ENCODE measurements at regions not wholly inside any gene's neighbourhood (a gene's known extent, or its start where the extent isn't known, plus 50 kb on each side); places are given as distances from the start of the nearest gene placed in this dataset.

- DNase-seq (ENCODE audit: low spot score): no peak
- TF ChIP-seq CTCF (IDR thresholded peaks at IDR 0.05; ENCODE audit: extremely low read depth, missing control alignments): no peak
Observed at GRCh38 chr15:60073466-60073840, 69.3 kb downstream of the FOXB1 start.

- DNase-seq (ENCODE audit: low spot score): no peak
- TF ChIP-seq CTCF (IDR thresholded peaks at IDR 0.05; ENCODE audit: extremely low read depth, missing control alignments): no peak
Observed at GRCh38 chr15:60074181-60074885, 70.2 kb downstream of the FOXB1 start.

GRCh38 chr15:60076045-60076444 is 71.9 kb downstream of the FOXB1 start:
- no peak for DNase-seq (ENCODE audit: low spot score)
- no peak for TF ChIP-seq CTCF (IDR thresholded peaks at IDR 0.05; ENCODE audit: extremely low read depth, missing control alignments)

GRCh38 chr15:60076582-60077276 is 72.6 kb downstream of the FOXB1 start:
- TF ChIP-seq CTCF (IDR thresholded peaks at IDR 0.05; ENCODE audit: extremely low read depth, missing control alignments): no peak

GRCh38 chr15:60077581-60078359 is 73.7 kb downstream of the FOXB1 start:
- DNase-seq (ENCODE audit: low spot score): no peak
- no peak for TF ChIP-seq CTCF (IDR thresholded peaks at IDR 0.05; ENCODE audit: extremely low read depth, missing control alignments)

More at GRCh38 chr15:60076582-60077276, 72.6 kb downstream of the FOXB1 start:
- DNase-seq (ENCODE audit: low spot score): no peak

GRCh38 chr15:60079210-60079609 is 75.1 kb downstream of the FOXB1 start:
- DNase-seq (ENCODE audit: low spot score): no peak

More at GRCh38 chr15:60079210-60079609, 75.1 kb downstream of the FOXB1 start:
- no peak for TF ChIP-seq CTCF (IDR thresholded peaks at IDR 0.05; ENCODE audit: extremely low read depth, missing control alignments)

Measured in GM20000 (cell line).